ENCODE measurements at regions not wholly inside any gene's neighbourhood (a gene's known extent, or its start where the extent isn't known, plus 50 kb on each side); places are given as distances from the start of the nearest gene placed in this dataset.
A peak's percentile ranks its signal among the peaks of the same experiment; 100 is the strongest.
"Not testable (repeated sequence)": the region's sequence is repeated elsewhere in the genome, so short reads cannot be mapped to it uniquely, and the experiment has no call there.

- Histone ChIP-seq H3K14ac (replicated peaks; ENCODE audit: low read depth, low read length) (peak overlapping the region; percentile 92), H3K18ac (ENCODE audit: low read depth, low read length) (peak overlapping the region; percentile 80; the same call in 1 of the 2 replicates), H2AK9ac (replicated peaks; ENCODE audit: low read depth, low read length, poor library complexity) (no peak overlapping the region), H3K4me2 (ENCODE audit: low read depth, low read length) (peak overlapping the region; percentile 74), H3K4me3 (ENCODE audit: insufficient read depth, low read depth, low read length) (peak overlapping the region; percentile 40), H2BK15ac (ENCODE audit: low read depth, low read length) (peak overlapping the region; percentile 94), H2BK5ac (ENCODE audit: low read depth, low read length, poor library complexity, severe bottlenecking) (peak overlapping the region; percentile 93), H3K23ac (ENCODE audit: low read depth, low read length) (peak overlapping the region; percentile 77; the same call in 1 of the 2 replicates), H2BK20ac (ENCODE audit: low read depth, low read length) (peak overlapping the region; percentile 80; the same call in 1 of the 2 replicates), H3K9me3 (ENCODE audit: control insufficient read depth, insufficient read depth, low read length) (no peaks in the 10 kb centered on the region; the same call in 1 of the 2 replicates), H3K36me3 (ENCODE audit: control insufficient read depth, insufficient read depth, low read length) (no peaks in the 10 kb centered on the region), H3K27ac (ENCODE audit: insufficient read depth, low read length) (peak overlapping the region; percentile 27; the same call in 1 of the 2 replicates), H4K20me1 (ENCODE audit: insufficient read depth, low read length) (no peaks in the 10 kb centered on the region), H4K5ac (ENCODE audit: low read depth, low read length) (peak overlapping the region; percentile 81; the same call in 1 of the 2 replicates), H3K4ac (ENCODE audit: low read depth, low read length) (peak overlapping the region; percentile 57; the same call in 1 of the 2 replicates), H3K9me1 (ENCODE audit: insufficient read depth, low read length) (peaks cover 3% of the 10 kb centered on the region; the same call in 1 of the 2 replicates), H3K27me3 (ENCODE audit: control insufficient read depth, insufficient read depth, low read length) (no peaks in the 10 kb centered on the region), H3K79me1 (ENCODE audit: low read depth in 1 of 2, low read length in 2 of 2) (no peaks in the 10 kb centered on the region), H3K4me1 (ENCODE audit: control insufficient read depth, insufficient read depth, low read length) (no peaks in the 10 kb centered on the region), H4K8ac (ENCODE audit: low read depth in 2 of 2, low read length in 2 of 2) (peak overlapping the region; percentile 87 to 90), H2BK120ac (ENCODE audit: low read depth, low read length) (peak overlapping the region; percentile 93), H3K56ac (ENCODE audit: extremely low read depth, insufficient read depth, low read length) (peak overlapping the region; percentile 90), H2AFZ (replicated peaks; ENCODE audit: low read length, poor library complexity) (no peak overlapping the region), H4K91ac (ENCODE audit: insufficient read depth, low read depth, low read length) (peak overlapping the region; percentile 58; the same call in 1 of the 2 replicates), H3K9ac (ENCODE audit: low read depth, low read length) (peak overlapping the region; percentile 64; the same call in 1 of the 2 replicates), H2AK5ac (ENCODE audit: low read depth, low read length) (no peak overlapping the region)
- POLR2A ChIA-PET (ENCODE audit: unreplicated experiment) = no interaction called here
- dilution Hi-C loops (cut with HindIII; ENCODE audit: low sequenced_read_pairs, unreplicated experiment) (no loop called here), intact Hi-C loops (cut with micrococcal nuclease) (loop anchor here (10.0 kb wide), 1 partner anchor 416 kb away; no protein-coding TSS in a partner anchor), in situ Hi-C loops (cut with MboI; ENCODE audit: low sequenced_read_pairs) (no loop called here)
- no CpG with 5 or more reads among the region's 2 CpGs for WGBS, 2 experiments (ENCODE audit: extremely low coverage in 2 of 2, insufficient read length in 1 of 2)
- CTCF ChIA-PET = interaction anchor here (0.8 kb wide), 1 partner anchor 46 kb away, joined by 3 read pairs; no protein-coding TSS in a partner anchor
- ATAC-seq (ENCODE audit: low read depth) = no peak; the same call in 1 of the 2 replicates
- BruUV-seq (replicated peaks) = no TSS peak
- no peak for DNase-seq
- no peak for TF ChIP-seq ELK1 (IDR thresholded peaks at IDR 0.05; ENCODE audit: borderline replicate concordance, low read depth, low read length)
- TF ChIP-seq SMC3 (IDR thresholded peaks at IDR 0.05; ENCODE audit: low read depth, low read length) = no peak
- no peak for TF ChIP-seq POLR2A (IDR thresholded peaks at IDR 0.05; ENCODE audit: low read depth, low read length)
- no peak for TF ChIP-seq MAZ (IDR thresholded peaks at IDR 0.05; ENCODE audit: borderline replicate concordance, low read depth, low read length)
- TF ChIP-seq CEBPB (IDR thresholded peaks at IDR 0.05; ENCODE audit: low read depth, low read length) = no peak
Measured at GRCh38 chr6:25138934-25139415, 140.2 kb upstream of the CARMIL1 start.

- H3K79me1 ChIP-seq (ENCODE audit: low read depth in 1 of 2, low read length in 2 of 2); H3K4me3 ChIP-seq (ENCODE audit: insufficient read depth, low read depth, low read length); H2BK5ac ChIP-seq (ENCODE audit: low read depth, low read length, poor library complexity, severe bottlenecking); H2BK120ac ChIP-seq (ENCODE audit: low read depth, low read length); H4K91ac ChIP-seq (ENCODE audit: insufficient read depth, low read depth, low read length); H2BK15ac ChIP-seq (ENCODE audit: low read depth, low read length); H3K9me3 ChIP-seq (ENCODE audit: control insufficient read depth, insufficient read depth, low read length); BruUV-seq (replicated peaks); H3K27me3 ChIP-seq (ENCODE audit: control insufficient read depth, insufficient read depth, low read length); H3K27ac ChIP-seq (ENCODE audit: insufficient read depth, low read length); H4K5ac ChIP-seq (ENCODE audit: low read depth, low read length); CTCF ChIA-PET; H3K23ac ChIP-seq (ENCODE audit: low read depth, low read length); DNase-seq; H2BK20ac ChIP-seq (ENCODE audit: low read depth, low read length); H3K18ac ChIP-seq (ENCODE audit: low read depth, low read length); H3K36me3 ChIP-seq (ENCODE audit: control insufficient read depth, insufficient read depth, low read length); ATAC-seq (ENCODE audit: low read depth); in situ Hi-C loops (cut with MboI; ENCODE audit: low sequenced_read_pairs); H2AK5ac ChIP-seq (ENCODE audit: low read depth, low read length); H3K4ac ChIP-seq (ENCODE audit: low read depth, low read length); H3K4me1 ChIP-seq (ENCODE audit: control insufficient read depth, insufficient read depth, low read length); H4K20me1 ChIP-seq (ENCODE audit: insufficient read depth, low read length); H2AK9ac ChIP-seq (replicated peaks; ENCODE audit: low read depth, low read length, poor library complexity); H3K4me2 ChIP-seq (ENCODE audit: low read depth, low read length); H3K9me1 ChIP-seq (ENCODE audit: insufficient read depth, low read length); POLR2A ChIA-PET (ENCODE audit: unreplicated experiment); H3K9ac ChIP-seq (ENCODE audit: low read depth, low read length); H3K56ac ChIP-seq (ENCODE audit: extremely low read depth, insufficient read depth, low read length); dilution Hi-C loops (cut with HindIII; ENCODE audit: low sequenced_read_pairs, unreplicated experiment); H3K14ac ChIP-seq (replicated peaks; ENCODE audit: low read depth, low read length): not testable (repeated sequence)
- peak overlapping the region; percentile 32 for H2AFZ ChIP-seq (replicated peaks; ENCODE audit: low read length, poor library complexity)
- intact Hi-C loops (cut with micrococcal nuclease) = loop anchor here (10.0 kb wide), 1 partner anchor 415 kb away; no protein-coding TSS in a partner anchor
- peak overlapping the region in 1 of 2 experiments; percentile 90; a peak in 1 of 4 replicates for H4K8ac ChIP-seq (ENCODE audit: low read depth in 2 of 2, low read length in 2 of 2)
- no CpG with 5 or more reads among the region's 36 CpGs for WGBS, 2 experiments (ENCODE audit: extremely low coverage in 2 of 2, insufficient read length in 1 of 2)
Measured at GRCh38 chr6:25139608-25140007, 139.6 kb upstream of the CARMIL1 start.

Measured in IMR-90 (cell line).